NCI-H128 (cell line): ENCODE measurements at regions not wholly inside any gene's neighbourhood (a gene's known extent, or its start where the extent isn't known, plus 50 kb on each side); places are given as distances from the start of the nearest gene placed in this dataset.
"Not testable (repeated sequence)": the region's sequence is repeated elsewhere in the genome, so short reads cannot be mapped to it uniquely, and the experiment has no call there.

Experiments used
- DNase-seq: peaks from one replicate; lab custom pipeline; 2025; ENCODE audit not compliant: unreplicated experiment; lab: John Stamatoyannopoulos, UW

GRCh38 chr6:6998194-6998569, 109.6 kb upstream of the RREB1 start:
- DNase-seq, result no peak

- DNase-seq, result no peak
Measured at GRCh38 chr6:7000825-7001777, 106.7 kb upstream of the RREB1 start.

- DNase-seq, result no peak
Measured at GRCh38 chr6:7003041-7003440, 104.7 kb upstream of the RREB1 start.

- no peak for DNase-seq
Measured at GRCh38 chr6:7004581-7005297, 103.0 kb upstream of the RREB1 start.

GRCh38 chr6:7006515-7007191, 101.1 kb upstream of the RREB1 start:
- no peak for DNase-seq

GRCh38 chr6:7008451-7008988, 99.2 kb upstream of the RREB1 start:
- no peak for DNase-seq

GRCh38 chr6:7016226-7016625, 91.5 kb upstream of the RREB1 start:
- no peak for DNase-seq

GRCh38 chr6:7021301-7021700, 86.5 kb upstream of the RREB1 start:
- no peak for DNase-seq

GRCh38 chr6:7025861-7026260, 81.9 kb upstream of the RREB1 start:
- no peak for DNase-seq

- DNase-seq, result not testable (repeated sequence)
Measured at GRCh38 chr6:7028963-7029362, 78.8 kb upstream of the RREB1 start.

- DNase-seq, result not testable (repeated sequence)
Measured at GRCh38 chr6:7030968-7031367, 76.8 kb upstream of the RREB1 start.

- no peak for DNase-seq
Measured at GRCh38 chr6:7033202-7033601, 74.6 kb upstream of the RREB1 start.

- no peak for DNase-seq
Measured at GRCh38 chr6:7034055-7034454, 73.7 kb upstream of the RREB1 start.

GRCh38 chr6:7035837-7036249, 71.9 kb upstream of the RREB1 start:
- DNase-seq, result no peak

GRCh38 chr6:7041511-7042026, 66.2 kb upstream of the RREB1 start:
- no peak for DNase-seq

- no peak for DNase-seq
Measured at GRCh38 chr6:7042056-7042653, 65.6 kb upstream of the RREB1 start.

- no peak for DNase-seq
Measured at GRCh38 chr6:7042654-7043545, 64.9 kb upstream of the RREB1 start.

- DNase-seq, result no peak
Measured at GRCh38 chr6:7045331-7045730, 62.4 kb upstream of the RREB1 start.

GRCh38 chr6:7045746-7046145, 62.0 kb upstream of the RREB1 start:
- DNase-seq, result no peak

GRCh38 chr6:7047128-7047527, 60.6 kb upstream of the RREB1 start:
- no peak for DNase-seq
